ENCODE measurements at regions not wholly inside any gene's neighbourhood (a gene's known extent, or its start where the extent isn't known, plus 50 kb on each side); places are given as distances from the start of the nearest gene placed in this dataset.

DNA sequence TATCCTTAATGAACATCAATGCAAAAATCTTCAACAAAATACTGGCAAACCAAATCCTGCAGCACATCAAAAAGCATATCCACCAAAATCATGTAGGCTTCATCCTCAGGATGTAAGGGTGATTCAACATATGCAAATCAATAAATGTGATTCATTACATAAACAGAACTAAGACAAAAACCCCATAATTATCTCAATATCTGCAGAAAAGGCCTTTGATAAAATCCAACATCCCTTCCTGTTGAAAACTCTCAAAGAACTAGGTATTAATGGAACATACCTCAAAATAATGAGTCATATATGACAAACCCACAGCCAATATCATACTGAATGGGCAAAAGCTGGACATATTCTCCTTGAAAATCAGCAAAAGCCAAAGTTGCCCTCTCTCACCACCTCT is 54.6 kb upstream of the DEPDC1 start:
- DNase-seq (ENCODE audit: low spot score): no peak

DNA sequence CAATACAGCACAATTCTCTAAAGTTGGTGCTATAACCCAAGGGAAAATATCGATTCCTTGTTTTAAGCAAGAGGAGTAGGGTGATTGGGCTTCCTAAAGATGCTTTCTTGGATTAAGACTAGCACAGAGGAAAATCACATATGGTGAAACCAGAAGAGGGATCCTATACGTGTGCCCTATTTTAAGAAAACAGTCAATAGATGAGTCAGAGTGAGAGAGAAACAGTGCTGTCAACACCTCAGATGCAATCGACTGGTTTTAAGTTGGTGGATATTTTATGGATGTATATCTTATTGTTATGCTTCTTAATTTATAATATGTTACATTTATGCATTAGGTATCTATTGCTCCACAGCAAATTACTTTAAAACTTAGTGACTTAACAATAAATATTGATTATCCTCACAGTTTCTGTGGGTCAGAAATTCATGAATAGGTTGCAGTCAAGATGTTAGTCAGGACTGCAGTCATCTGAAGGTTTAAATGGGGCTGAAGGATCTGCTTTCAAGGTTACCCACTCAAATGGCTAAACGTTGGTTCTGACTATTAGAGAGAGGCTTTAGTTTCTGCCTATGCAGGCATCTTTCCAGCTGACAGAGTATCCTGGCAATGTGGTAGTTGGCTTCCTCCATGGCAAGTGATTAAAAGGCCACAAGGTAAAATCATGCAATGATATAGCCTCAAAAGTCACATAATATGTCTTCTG is 61.6 kb upstream of the DEPDC1 start:
- DNase-seq (ENCODE audit: low spot score): no peak

DNA sequence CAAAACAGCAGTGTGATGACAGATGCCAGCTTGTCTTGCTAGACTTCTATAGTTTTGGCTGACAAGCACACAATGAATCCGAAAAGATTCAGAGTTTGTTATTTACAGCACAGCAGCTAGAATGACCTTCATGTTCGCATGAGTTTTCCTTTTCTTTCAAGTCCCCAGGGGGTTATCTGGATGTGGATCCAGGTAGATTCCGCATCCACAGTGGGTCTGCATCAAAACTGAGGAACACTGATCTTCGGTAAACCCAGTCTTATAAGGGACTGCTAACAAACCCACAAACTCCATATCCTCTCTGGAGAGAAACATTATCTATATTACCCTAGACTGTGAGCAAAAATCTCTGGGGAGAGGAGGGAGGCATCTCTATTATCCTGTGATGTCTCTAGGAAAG is 69.0 kb upstream of the DEPDC1 start:
- no peak for DNase-seq (ENCODE audit: low spot score)

DNA sequence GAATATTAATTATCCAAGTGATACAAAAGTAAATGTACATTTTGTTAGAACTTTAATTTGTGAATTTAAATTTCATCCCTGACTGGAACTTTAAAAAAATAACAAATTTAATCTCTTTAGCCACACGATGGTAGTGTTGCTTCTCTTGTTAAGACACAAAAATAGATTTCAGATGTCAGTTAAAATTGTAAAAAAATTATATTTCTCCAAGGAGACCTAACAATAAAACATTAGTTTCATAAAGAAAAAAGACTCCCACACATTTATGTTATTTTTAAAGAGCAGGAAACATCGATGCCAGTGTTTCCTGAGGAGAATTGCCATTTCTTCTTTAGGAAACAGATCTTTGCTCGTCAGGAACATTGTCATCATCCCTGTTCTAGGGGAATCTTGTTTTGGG is 74.0 kb upstream of the DEPDC1 start:
- DNase-seq (ENCODE audit: low spot score): no peak

DNA sequence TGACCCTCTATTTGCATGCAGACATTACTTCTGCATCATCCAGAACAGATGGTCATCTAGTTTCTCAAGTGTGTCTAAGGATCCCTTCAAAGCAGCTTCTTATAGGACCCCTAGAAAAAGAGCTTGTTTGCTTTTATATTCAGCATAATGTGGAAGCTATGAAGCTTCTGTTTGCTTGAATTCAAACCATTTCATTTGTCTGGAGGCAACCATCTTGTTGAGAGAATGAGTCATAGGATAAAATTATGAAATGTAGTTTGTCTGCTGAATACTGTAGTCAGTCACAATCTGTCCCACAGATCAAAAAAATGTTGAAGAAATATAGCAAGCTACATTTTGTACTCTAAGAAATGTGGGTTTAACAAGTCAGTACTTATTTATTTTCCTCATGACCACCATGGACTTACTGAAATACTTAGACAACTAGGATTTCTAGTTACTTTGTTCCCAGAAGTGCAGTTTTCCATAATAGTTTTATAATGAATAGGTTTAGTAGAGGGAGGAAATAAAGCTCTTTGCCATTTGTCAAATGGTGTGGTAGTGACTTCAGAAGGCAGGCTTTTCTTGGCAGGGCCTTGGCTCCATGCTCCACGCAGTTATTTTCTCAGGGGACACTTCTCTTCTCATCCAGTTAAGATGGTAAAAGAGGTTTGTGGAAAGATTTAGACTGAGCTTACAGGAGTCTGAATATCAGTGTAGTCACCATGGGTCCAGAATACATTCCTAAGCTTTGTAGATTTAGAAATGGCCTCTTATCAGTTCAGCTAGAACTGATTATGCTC is 74.8 kb upstream of the DEPDC1 start:
- no peak for DNase-seq (ENCODE audit: low spot score)

DNA sequence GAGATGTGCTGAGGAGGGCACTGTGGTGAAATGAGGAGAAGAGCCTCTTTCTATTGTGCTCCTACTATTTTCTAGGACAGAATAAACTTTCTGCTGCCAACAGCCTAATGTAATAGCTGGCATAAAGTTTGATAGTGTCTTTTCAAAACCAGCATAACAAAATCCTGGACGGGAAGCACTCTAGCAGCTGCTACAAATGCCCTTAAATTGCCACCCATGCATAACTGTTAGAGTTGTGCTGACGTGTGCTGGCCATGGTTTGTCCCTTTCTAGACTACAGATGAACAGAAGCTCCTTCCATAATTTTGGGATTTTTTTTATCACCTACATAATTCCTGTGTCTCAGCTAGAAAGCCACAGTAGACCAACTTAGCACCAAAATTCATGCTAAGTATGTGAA is 88.5 kb upstream of the DEPDC1 start:
- no peak for DNase-seq (ENCODE audit: low spot score)

DNA sequence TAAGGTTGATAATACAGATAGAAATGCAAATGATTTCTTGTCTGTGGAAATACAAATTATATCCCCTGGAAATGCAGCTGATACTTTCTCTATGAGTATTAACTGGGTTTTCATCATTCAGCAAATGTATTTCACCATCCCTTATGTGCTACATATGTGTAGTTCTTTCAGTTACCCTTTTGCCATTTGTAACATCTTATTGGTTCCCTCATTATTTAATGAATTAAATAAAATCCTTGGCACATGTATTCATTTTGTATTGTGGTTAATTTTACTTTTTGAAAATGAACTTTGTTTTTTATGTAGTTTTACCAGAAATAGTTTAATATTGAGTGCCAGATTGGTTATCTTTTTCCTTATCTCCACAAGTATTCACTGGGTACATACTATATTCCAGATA is 89.9 kb upstream of the DEPDC1 start:
- no peak for DNase-seq (ENCODE audit: low spot score)

DNA sequence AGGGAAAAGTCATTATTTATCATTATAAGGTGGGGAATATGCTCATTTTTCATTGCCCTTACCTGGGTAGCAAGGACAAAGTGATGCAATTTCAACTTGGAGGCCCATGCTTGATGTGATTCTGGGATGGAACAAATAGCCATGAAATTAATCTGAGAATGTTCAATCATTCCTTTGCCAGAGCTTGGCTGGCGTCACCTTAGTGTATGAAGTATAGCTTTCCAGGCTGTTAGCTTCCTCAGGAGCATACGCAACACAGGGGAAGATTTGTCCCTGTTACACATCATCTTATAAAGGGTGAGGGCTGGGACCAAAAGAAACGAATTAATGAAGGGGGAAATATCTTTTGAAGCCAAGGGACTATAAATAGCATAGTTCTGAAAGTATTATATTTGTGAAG is 91.4 kb upstream of the DEPDC1 start:
- no peak for DNase-seq (ENCODE audit: low spot score)

DNA sequence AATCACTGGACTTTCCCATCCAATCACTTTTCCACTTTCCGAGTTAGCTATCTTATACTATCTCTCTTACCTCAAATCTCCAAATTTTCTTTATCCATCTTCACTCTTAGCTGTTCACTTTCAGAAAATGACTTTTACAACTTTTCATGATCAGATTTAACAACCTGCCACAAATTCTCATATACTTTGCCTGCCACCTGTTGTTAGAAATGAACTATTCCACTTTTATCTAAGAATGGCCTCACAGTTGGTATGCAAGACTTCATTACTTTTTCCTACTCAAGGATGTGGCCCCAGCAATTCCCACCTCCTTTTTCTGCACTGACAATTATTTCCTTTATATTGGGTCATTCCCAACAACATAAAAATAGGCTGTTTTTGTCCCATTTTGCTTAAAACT is 93.6 kb upstream of the DEPDC1 start:
- DNase-seq (ENCODE audit: low spot score): no peak

DNA sequence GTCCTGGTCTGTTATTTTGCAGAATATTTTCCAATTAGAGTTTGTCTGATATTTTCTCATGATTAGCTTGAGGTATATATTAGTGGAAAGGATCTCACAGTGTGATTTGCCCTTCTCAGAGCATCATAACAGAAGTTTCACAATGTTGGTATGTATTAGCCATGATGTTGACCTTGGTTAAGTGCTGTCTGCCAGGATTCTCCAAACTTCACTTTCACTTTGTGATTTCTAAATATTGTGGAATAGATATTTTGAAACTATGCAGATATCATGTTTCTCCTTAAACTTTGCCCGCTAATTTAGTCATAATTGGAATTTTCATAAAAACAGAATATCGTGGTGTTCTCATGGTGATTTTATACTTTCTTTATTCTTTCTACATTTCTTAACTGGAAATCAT is 98.0 kb upstream of the DEPDC1 start:
- no peak for DNase-seq (ENCODE audit: low spot score)

DNA sequence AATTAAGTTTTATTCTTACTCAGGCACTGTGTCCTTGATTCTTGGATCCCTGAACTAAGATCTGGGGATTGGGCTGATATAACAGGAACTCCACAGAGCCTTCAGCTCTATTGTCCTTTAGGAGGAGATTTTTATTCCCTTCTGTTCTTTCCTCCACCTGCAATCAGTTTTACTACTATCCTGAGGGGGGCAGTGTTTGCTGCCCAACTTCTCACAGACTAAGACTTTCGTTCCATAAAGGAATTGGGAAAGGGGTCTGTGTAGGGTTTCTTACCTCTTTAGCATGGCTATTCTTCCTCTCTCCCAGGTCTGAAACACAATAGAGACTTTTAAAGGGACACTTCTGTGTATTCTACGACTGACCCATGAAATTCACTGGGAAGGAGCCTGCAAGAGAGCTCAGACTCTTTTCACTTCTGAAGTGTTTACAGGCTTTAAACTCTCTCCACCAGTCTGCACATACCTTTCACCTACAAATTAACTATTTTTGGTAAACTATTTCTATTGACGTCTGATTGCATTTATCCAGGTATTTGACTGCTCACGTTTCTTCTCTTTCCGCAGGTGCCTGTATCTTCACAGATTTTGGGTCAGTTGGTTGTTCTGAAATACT is 103.3 kb upstream of the DEPDC1 start:
- no peak for DNase-seq (ENCODE audit: low spot score)

DNA sequence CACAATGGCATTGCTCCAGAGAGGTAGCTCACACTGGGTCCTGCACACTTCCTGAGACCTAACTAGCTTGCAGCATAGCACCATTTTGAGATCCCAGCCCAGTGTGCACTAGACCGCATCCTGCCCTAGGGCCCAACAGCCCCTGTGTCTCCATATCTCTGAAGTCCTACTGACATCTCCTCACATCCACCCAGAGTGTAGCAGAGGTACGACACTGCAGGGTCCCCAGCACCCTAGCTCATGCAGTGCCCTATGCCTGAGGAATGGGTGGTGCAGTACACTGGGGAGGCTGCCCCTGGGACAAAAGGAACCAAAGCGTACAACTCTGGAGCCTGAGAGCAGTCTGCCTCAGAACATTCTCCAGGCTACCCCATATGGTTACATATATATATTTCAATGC is 111.4 kb upstream of the DEPDC1 start:
- DNase-seq (ENCODE audit: low spot score): no peak

DNA sequence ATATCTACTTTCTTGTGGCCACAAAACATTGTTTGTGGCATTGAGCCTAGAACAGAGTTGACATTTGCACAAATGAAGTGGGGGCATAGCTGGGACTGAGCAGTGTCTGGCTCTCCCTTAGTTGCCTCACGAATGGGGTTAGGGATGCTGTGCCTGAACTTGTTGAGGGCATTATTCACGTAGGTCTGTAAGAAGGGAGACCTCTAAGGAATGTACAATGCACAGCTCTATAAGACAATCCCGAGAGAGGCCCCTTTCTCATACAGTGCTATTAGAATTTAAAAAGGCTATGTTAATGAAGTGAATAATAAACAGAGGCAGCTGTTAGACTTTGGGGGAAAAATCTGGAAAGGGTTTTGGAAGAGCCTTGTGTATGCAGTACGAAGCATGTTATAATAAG is 118.4 kb upstream of the DEPDC1 start:
- DNase-seq (ENCODE audit: low spot score): no peak

DNA sequence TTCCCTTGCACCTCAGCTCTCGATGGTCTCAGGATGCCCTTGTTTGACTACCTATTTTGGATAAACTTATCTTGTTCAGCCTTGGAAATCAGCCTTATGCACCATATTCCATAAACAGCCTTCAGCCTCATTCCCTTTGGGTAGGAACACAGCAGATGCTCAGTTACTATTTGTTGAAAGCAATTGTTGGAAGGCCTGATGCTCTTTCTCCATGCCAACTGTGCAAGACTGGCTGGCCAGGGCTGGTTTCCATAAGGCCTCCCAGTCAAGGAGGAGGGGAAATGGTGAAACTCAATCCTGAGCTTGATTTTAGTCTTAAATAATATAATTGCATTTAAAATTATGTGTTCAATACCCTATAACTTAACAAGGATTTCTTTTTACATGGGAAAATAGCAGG is 121.1 kb upstream of the DEPDC1 start:
- DNase-seq (ENCODE audit: low spot score): no peak

DNA sequence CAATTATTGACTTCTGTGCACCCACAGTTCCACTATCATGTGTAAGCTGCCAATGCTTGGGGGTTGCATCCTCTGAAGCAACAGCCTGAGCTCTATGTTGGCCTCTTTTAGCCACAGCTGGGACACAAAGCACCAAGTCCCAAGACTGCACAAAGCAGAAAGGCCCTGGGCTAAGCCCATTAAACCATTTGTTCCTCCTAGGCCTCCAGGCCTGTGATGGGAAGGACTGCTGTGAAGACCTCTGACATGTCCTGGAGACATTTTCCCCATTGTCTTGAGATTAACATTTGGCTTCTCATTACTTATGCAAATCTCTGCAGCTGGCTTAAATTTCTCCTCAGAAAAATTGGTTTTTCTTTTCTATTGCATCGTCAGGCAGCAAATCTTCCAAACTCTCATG is 123.7 kb upstream of the DEPDC1 start:
- DNase-seq (ENCODE audit: low spot score): no peak

DNA sequence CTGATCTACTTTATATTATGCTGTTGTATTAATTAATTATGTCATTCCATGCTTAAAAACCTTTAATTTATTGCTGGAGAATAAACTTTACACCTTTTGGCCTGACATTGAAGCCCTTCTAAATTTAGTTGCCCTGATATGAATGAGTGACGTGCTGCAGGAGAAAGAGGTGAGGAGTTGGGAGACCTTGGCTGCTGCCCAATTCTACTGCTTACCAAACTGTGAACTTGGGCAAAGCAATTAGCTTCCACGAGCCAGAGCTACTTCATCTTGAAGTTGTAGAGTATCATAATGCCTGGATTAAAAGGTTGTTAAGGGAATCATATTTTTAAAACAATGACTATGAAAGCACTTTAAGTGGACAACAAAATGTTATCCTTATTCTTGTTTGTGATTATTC is 126.8 kb upstream of the DEPDC1 start:
- DNase-seq (ENCODE audit: low spot score): no peak

DNA sequence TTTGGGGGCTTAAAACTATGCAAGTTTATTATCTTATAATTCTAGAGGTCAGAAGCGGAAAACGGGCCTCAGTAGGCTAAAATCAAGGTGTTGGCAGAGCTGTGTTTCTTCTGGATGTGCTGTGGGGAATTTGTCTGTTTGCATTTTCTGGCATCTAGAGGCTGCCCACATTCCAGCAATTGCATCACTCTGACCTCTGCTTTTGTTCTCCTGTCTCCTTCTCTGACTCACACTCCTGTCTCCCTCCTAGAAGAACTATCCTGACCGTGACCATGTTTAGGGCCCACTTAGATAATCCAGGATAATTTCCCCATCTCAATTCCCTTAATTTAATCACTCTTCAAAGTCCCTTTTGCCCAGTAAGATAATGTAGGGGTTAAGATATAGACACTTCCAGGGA is 127.4 kb upstream of the DEPDC1 start:
- DNase-seq (ENCODE audit: low spot score): peak; percentile 68

DNA sequence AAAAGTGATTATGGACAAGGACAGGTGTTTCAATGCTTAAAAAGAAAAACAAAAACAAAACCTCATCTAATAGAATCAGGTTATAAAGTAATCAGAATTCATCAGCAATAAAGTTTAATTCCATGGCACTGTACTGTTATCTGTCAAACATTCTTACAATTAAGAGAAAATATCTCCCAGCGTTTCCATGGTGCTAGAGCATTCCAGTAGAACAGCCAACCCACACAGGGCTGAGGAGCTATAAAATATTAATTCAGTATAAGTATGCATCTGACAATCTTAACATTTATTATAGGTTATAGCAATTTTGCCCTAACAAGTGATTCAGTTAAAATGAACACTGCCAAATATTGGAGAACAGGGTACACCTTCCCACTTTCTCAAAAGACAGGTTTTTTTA is 128.7 kb upstream of the DEPDC1 start:
- no peak for DNase-seq (ENCODE audit: low spot score)

DNA sequence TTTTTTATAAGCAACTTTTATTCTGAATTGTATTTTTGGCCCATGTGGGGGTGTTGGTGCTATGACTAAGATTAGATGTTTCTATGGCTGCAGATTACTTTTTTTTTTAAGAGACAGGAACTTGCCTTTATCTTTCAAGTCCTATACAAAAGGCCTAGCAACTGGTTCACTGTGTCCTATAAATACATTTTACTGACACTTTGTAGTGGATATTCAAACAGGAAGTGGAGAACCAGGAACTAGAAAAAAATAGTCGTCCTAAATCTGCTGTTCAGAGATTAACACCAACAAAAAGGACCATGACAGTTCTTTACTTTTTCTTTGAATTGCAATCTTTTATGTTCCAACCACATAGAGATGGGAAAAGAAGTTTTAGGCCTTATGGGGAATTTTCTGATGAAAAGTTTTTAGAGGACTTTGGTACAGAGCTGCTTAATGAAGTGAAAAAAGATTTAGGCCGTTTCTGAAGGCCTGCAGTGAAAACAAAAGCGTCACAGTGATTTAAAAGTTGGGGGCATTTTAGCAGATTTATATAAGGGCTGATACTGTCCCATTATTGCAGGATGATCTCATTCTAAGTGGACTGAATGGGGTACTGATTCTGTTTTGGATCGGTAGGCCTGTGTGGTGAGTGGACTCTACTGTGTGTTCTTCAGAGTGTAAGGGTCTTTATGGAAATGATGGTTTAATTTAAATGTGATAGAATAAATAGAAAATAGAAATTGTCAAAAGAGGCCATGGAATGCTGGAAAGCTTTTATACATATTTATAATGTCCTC is 136.4 kb upstream of the DEPDC1 start:
- DNase-seq (ENCODE audit: low spot score): no peak

DNA sequence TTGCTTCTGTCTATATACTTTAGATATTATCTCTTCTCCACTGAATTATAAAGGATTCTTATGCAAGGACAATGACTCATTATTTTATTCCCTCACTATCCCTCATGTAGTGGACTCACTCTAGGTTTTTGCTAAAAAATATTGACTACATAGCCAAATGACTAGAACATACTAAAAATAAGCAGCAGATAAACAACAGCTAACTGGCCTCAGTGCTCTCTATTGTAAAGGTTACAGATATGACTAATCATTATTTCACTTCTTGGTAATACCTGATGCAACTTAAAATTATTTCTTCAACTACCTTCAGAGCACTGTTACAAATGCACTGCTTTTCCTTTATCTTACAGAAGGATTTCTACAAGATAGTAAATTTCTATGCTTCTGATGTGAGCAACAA is 147.6 kb upstream of the DEPDC1 start:
- no peak for DNase-seq (ENCODE audit: low spot score)

DNA sequence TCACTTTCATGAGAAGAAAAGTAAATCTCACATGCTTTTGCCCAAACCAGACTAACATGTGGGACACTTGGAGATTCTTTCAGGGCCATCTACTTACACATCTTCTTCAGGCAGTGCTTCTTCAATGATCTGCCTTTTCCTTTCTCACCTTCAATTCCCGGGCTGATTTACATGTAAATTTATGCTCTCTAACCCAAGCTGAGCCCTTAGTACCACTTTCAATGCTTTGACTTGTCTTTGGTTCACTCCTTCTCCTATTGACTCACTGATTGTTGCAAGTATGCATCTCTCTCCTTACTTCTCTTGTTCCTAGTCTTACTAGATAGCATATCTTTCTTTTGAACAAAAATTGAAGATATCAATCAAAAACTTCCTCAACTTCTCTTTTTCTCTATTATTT is 154.2 kb upstream of the DEPDC1 start:
- no peak for DNase-seq (ENCODE audit: low spot score)

DNA sequence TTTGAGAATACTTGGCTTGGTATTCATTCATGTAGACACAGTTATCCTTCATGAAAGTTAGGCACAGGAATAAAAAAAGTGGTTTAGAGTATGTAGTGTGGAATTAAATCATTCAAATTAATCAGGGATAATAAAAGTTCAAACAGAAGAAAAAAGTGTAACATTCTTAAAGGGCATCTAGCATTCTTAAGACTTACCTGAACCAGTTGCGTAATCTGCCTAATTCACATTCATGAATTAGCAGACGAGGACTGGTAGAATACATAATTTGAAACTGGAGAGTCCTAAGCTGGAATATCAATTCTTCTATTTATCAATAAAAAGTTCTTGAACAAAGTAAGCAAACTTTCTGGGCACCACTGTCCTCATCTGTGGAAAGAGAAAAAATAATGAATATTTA is 157.0 kb upstream of the DEPDC1 start:
- DNase-seq (ENCODE audit: low spot score): no peak

DNA sequence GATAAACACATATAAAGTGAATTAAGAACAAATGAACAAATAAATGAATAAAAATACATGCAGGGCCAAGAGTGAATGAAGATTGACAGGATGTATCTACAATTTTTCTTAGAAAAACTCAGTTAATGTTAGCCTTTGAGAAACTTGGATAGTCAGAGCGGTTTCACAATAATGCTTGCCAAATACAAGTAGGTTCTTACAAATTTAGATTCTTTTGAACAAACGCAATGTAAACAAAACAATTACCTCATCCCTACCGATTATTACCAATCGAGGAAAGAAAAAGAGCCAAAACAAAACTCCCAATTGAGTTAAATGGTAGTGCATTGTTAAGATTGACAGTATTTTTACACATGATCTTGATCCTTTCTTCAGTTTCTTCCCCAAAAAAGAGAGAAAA is 176.9 kb upstream of the DEPDC1 start:
- no peak for DNase-seq (ENCODE audit: low spot score)

All from A172 (cell line).